DOHH2 (cell line): ENCODE measurements at regions not wholly inside any gene's neighbourhood (a gene's known extent, or its start where the extent isn't known, plus 50 kb on each side); places are given as distances from the start of the nearest gene placed in this dataset.

ENCODE experiments used
- EZH2phosphoT487 ChIP-seq: fragments of 200-600 bp; sonication (generic); IDR thresholded peaks from 2 replicates; pipeline ENCODE4 v1.6.1; 2017; ENCODE audit warnings: borderline replicate concordance, mild to moderate bottlenecking, antibody characterized with exemption, low read length, moderate library complexity, mixed read lengths
- TF ChIP-seq, protein P1 (sequence below): fragments of 200-600 bp; sonication (generic); IDR thresholded peaks from one replicate; pipeline ENCODE4 v1.5.1; 2014; ENCODE audit warnings: antibody characterized with exemption, mild to moderate bottlenecking, low read depth, low read length; ENCODE audit not compliant: poor library complexity, severe bottlenecking

DNA sequence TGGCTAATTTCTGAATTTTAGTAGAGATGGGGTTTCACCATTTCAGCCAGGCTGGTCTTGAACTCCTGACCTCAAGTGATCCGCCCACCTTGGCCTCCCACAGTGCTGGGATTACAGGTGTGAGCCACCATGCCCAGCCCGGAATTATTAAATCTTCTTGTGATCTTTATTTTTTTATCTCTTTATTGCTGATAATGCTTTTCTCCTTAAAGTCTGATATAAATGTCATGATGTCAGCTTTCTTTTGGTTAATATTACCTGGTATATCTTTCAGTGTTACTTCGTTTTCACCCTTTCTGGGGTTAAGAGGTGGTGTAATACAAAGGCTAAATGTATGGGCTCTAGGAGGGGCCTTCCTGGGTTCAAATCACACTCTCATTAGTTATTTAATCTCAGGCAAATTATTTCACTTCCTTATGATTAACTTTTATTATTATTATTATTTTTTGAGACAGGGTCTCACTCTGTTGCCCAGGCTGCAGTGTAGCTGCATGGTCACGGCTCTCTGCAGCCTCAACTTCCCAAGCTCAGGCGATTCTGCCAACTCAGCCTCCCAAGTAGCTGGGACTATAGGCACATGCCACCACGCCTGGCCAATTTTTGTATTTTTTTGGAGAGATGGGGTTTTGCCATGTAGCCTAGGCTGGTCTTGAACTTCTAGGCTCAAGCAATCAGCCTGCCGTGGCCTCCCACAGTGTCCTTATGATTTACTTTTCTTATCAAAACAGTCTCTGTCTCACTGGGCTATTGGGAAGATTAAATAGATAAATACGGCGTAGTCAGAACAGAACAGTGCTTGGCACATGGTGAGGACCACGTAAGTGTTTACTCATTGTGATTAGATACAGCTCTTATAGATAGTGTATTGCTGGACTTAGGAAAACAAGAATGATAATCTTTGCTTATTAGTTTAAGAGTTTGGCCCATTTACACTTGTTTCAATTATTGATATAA is 216.5 kb downstream of the URB2 start:
- TF ChIP-seq, protein P1, sequence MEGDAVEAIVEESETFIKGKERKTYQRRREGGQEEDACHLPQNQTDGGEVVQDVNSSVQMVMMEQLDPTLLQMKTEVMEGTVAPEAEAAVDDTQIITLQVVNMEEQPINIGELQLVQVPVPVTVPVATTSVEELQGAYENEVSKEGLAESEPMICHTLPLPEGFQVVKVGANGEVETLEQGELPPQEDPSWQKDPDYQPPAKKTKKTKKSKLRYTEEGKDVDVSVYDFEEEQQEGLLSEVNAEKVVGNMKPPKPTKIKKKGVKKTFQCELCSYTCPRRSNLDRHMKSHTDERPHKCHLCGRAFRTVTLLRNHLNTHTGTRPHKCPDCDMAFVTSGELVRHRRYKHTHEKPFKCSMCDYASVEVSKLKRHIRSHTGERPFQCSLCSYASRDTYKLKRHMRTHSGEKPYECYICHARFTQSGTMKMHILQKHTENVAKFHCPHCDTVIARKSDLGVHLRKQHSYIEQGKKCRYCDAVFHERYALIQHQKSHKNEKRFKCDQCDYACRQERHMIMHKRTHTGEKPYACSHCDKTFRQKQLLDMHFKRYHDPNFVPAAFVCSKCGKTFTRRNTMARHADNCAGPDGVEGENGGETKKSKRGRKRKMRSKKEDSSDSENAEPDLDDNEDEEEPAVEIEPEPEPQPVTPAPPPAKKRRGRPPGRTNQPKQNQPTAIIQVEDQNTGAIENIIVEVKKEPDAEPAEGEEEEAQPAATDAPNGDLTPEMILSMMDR = no peak
- TF ChIP-seq EZH2phosphoT487 = no peak
